HEK293 (cell line): ENCODE measurements at regions not wholly inside any gene's neighbourhood (a gene's known extent, or its start where the extent isn't known, plus 50 kb on each side); places are given as distances from the start of the nearest gene placed in this dataset.
"Not testable (repeated sequence)": the region's sequence is repeated elsewhere in the genome, so short reads cannot be mapped to it uniquely, and the experiment has no call there.

Experiments used
- HOXA7 ChIP-seq: sonication (generic); formaldehyde crosslinking; IDR thresholded peaks from 2 replicates; pipeline ENCODE4 v1.8.1; 2022; ENCODE audit warnings: missing genetic modification reagents, borderline replicate concordance
- KLF1 ChIP-seq: fragments of 450-650 bp; formaldehyde crosslinking; IDR thresholded peaks from 2 replicates; pipeline ENCODE4 v1.5.1; 2016; ENCODE audit warnings: missing biosample characterization, missing genetic modification characterization
- TCF7L2 ChIP-seq: IDR thresholded peaks from 2 replicates; pipeline ENCODE4 v1.6.1; 2011; ENCODE audit warnings: low read depth, mild to moderate bottlenecking, inconsistent platforms, low read length, moderate library complexity, borderline replicate concordance
- ZBTB1 ChIP-seq: fragments of 450-650 bp; formaldehyde crosslinking; IDR thresholded peaks from 2 replicates; pipeline ENCODE4 v1.5.1; 2016; ENCODE audit warnings: missing biosample characterization, missing genetic modification characterization
- ZBTB17 ChIP-seq: fragments of 450-650 bp; formaldehyde crosslinking; IDR thresholded peaks from 2 replicates; pipeline ENCODE4 v1.5.1; 2016; ENCODE audit warnings: missing biosample characterization, missing genetic modification characterization
- ZBTB8A ChIP-seq: fragments of 450-650 bp; formaldehyde crosslinking; IDR thresholded peaks from 2 replicates; pipeline ENCODE4 v1.5.1; 2016; ENCODE audit warnings: missing biosample characterization, missing genetic modification characterization
- ZNF473 ChIP-seq: fragments of 450-650 bp; formaldehyde crosslinking; IDR thresholded peaks from 2 replicates; pipeline ENCODE4 v1.5.1; 2017; ENCODE audit warnings: missing biosample characterization, missing genetic modification characterization
- TF ChIP-seq, protein P1 (sequence below): fragments of 450-650 bp; formaldehyde crosslinking; IDR thresholded peaks from 2 replicates; pipeline ENCODE4 v1.5.1; 2016; ENCODE audit warnings: missing biosample characterization, missing genetic modification characterization

DNA sequence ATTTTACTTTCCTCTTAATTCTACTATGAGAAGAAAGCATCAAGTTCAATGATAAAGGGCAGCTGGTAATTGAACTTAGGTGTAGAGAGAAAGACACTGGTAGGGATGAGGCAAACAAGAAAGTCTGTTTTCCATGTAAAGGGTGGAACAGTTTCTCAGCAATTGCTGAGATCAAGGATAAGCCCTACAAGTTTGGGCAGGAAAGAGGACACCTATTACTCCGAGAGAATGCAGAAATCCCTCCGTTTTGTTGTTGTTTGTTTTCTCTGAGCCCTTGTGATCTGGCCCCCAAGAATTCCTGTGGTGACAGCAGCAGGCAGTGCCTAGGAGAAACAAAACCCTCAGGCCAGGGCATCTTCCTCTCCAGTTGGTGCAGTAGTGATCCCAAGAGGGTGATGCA, 324.7 kb downstream of the SPATA31A6 start:
- TF ChIP-seq, protein P1, sequence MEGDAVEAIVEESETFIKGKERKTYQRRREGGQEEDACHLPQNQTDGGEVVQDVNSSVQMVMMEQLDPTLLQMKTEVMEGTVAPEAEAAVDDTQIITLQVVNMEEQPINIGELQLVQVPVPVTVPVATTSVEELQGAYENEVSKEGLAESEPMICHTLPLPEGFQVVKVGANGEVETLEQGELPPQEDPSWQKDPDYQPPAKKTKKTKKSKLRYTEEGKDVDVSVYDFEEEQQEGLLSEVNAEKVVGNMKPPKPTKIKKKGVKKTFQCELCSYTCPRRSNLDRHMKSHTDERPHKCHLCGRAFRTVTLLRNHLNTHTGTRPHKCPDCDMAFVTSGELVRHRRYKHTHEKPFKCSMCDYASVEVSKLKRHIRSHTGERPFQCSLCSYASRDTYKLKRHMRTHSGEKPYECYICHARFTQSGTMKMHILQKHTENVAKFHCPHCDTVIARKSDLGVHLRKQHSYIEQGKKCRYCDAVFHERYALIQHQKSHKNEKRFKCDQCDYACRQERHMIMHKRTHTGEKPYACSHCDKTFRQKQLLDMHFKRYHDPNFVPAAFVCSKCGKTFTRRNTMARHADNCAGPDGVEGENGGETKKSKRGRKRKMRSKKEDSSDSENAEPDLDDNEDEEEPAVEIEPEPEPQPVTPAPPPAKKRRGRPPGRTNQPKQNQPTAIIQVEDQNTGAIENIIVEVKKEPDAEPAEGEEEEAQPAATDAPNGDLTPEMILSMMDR (tag by site-specific recombination), result not testable (repeated sequence)
- not testable (repeated sequence) for TF ChIP-seq ZNF473; ZBTB8A (tag by site-specific recombination); HOXA7 (CRISPR knock-in tag); TCF7L2; ZBTB17 (tag by site-specific recombination); KLF1 (tag by site-specific recombination); ZBTB1
